ENCODE measurements at regions not wholly inside any gene's neighbourhood (a gene's known extent, or its start where the extent isn't known, plus 50 kb on each side); places are given as distances from the start of the nearest gene placed in this dataset.

GRCh38 chr4:188262464-188262863 lies 123.2 kb downstream of the TRIML1 start:
- TF ChIP-seq ZBTB10 (tag by site-specific recombination; IDR thresholded peaks at IDR 0.05) (no peak), IKZF3 (tag by site-specific recombination; IDR thresholded peaks at IDR 0.05) (no peak), ZNF561 (tag by site-specific recombination; IDR thresholded peaks at IDR 0.05; ENCODE audit: borderline replicate concordance) (no peak)
- no peak overlapping the region for H3K4me3 ChIP-seq (ENCODE audit: low read depth, low read length)
- H3K27ac ChIP-seq (ENCODE audit: extremely low read depth, low read depth, low read length) = no peak overlapping the region
- ChIA-PET POLR2A (no interaction called here), CTCF (no interaction called here)
- no peaks in the 10 kb centered on the region for H3K9me3 ChIP-seq (ENCODE audit: control insufficient read depth, insufficient read depth, low read depth, low read length)
- no peaks in the 10 kb centered on the region for H3K36me3 ChIP-seq (ENCODE audit: control insufficient read depth in 2 of 2, insufficient read depth in 1 of 2, low read length in 2 of 2)
- no peaks in the 10 kb centered on the region for H3K4me1 ChIP-seq (ENCODE audit: control insufficient read depth, insufficient read depth, low read length)

GRCh38 chr4:188263321-188263720 lies 124.1 kb downstream of the TRIML1 start:
- Histone ChIP-seq H3K27ac (ENCODE audit: extremely low read depth, low read depth, low read length) (no peak overlapping the region), H3K36me3 (ENCODE audit: control insufficient read depth in 2 of 2, insufficient read depth in 1 of 2, low read length in 2 of 2) (no peaks in the 10 kb centered on the region), H3K9me3 (ENCODE audit: control insufficient read depth, insufficient read depth, low read depth, low read length) (no peaks in the 10 kb centered on the region), H3K4me1 (ENCODE audit: control insufficient read depth, insufficient read depth, low read length) (no peaks in the 10 kb centered on the region), H3K4me3 (ENCODE audit: low read depth, low read length) (no peak overlapping the region)
- POLR2A ChIA-PET = no interaction called here
- no peak for TF ChIP-seq ZNF19 (tag by site-specific recombination; IDR thresholded peaks at IDR 0.05; ENCODE audit: low read depth)
- no peak for TF ChIP-seq ZNF23 (tag by site-specific recombination; IDR thresholded peaks at IDR 0.05; ENCODE audit: borderline replicate concordance)
- no peak for TF ChIP-seq HIC1 (tag by site-specific recombination; IDR thresholded peaks at IDR 0.05)
- TF ChIP-seq ZNF629 (tag by site-specific recombination; IDR thresholded peaks at IDR 0.05) = no peak
- no peak for TF ChIP-seq ZNF777 (tag by site-specific recombination; IDR thresholded peaks at IDR 0.05; ENCODE audit: borderline replicate concordance)
- TF ChIP-seq ZNF202 (tag by site-specific recombination; IDR thresholded peaks at IDR 0.05; ENCODE audit: borderline replicate concordance) = no peak
- TF ChIP-seq ZFP69B (tag by site-specific recombination; IDR thresholded peaks at IDR 0.05) = no peak
- TF ChIP-seq, protein P1, sequence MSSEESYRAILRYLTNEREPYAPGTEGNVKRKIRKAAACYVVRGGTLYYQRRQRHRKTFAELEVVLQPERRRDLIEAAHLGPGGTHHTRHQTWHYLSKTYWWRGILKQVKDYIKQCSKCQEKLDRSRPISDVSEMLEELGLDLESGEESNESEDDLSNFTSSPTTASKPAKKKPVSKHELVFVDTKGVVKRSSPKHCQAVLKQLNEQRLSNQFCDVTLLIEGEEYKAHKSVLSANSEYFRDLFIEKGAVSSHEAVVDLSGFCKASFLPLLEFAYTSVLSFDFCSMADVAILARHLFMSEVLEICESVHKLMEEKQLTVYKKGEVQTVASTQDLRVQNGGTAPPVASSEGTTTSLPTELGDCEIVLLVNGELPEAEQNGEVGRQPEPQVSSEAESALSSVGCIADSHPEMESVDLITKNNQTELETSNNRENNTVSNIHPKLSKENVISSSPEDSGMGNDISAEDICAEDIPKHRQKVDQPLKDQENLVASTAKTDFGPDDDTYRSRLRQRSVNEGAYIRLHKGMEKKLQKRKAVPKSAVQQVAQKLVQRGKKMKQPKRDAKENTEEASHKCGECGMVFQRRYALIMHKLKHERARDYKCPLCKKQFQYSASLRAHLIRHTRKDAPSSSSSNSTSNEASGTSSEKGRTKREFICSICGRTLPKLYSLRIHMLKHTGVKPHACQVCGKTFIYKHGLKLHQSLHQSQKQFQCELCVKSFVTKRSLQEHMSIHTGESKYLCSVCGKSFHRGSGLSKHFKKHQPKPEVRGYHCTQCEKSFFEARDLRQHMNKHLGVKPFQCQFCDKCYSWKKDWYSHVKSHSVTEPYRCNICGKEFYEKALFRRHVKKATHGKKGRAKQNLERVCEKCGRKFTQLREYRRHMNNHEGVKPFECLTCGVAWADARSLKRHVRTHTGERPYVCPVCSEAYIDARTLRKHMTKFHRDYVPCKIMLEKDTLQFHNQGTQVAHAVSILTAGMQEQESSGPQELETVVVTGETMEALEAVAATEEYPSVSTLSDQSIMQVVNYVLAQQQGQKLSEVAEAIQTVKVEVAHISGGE (tag by site-specific recombination; conservative IDR thresholded peaks at IDR 0.05; ENCODE audit: low read depth) = no peak
- TF ChIP-seq SP3 (tag by site-specific recombination; IDR thresholded peaks at IDR 0.05) = no peak
- CTCF ChIA-PET = no interaction called here

- Histone ChIP-seq H3K4me3 (ENCODE audit: low read depth, low read length) (no peak overlapping the region), H3K9me3 (ENCODE audit: control insufficient read depth, insufficient read depth, low read depth, low read length) (no peaks in the 10 kb centered on the region), H3K4me1 (ENCODE audit: control insufficient read depth, insufficient read depth, low read length) (no peaks in the 10 kb centered on the region), H3K27ac (ENCODE audit: extremely low read depth, low read depth, low read length) (no peak overlapping the region), H3K36me3 (ENCODE audit: control insufficient read depth in 2 of 2, insufficient read depth in 1 of 2, low read length in 2 of 2) (no peaks in the 10 kb centered on the region)
- ChIA-PET CTCF (no interaction called here), POLR2A (no interaction called here)
- TF ChIP-seq IKZF3 (tag by site-specific recombination; IDR thresholded peaks at IDR 0.05) (no peak), ZXDB (tag by site-specific recombination; IDR thresholded peaks at IDR 0.05) (no peak), ZNF132 (tag by site-specific recombination; IDR thresholded peaks at IDR 0.05; ENCODE audit: borderline replicate concordance) (no peak), ZNF623 (tag by site-specific recombination; IDR thresholded peaks at IDR 0.05) (no peak)
These were observed 127.1 kb downstream of the TRIML1 start for GRCh38 chr4:188266386-188266785.
